COLO829 (cell line): ENCODE measurements at regions not wholly inside any gene's neighbourhood (a gene's known extent, or its start where the extent isn't known, plus 50 kb on each side); places are given as distances from the start of the nearest gene placed in this dataset.

ENCODE experiments used
- DNase-seq: peaks from one replicate; pipeline ENCODE4 v3.0.0; 2012; ENCODE audit warnings: low spot score

DNA sequence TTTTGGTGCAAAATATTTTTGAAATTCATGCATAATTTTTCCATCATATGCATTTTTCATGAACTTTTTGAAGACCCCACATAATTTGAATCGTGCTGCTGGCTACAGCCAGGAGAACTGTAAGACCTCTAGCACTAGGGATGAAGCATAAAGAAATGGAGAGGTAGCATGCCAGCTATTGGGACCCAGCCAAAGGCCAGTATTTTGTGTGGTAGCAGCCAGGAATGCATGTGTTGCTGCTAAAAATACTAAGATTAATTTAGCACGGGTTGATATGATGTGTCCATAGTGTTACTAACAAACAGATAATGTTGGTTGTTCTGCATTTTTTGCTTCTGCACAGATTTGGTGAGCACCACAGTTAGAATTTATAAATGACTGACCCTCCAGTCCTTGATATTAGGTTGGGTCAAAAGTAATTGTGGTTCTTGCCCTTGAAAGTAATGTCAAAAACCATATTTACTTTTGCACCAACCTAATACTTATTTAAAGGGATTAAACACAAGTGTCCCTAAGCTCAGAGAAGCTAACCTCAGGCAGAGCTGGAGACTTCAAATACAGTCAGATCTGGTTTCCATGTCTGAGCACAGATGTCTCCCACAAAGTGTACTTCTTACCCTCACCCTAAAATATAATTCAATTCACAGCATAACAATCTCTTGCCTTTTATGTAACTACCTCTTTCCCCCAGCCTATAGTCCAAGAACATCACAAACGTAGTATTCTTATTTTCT, 54.1 kb upstream of the NPSR1 start:
- no peak for DNase-seq
